Germinal center (tissue), 1 donor: ENCODE measurements at regions not wholly inside any gene's neighbourhood (a gene's known extent, or its start where the extent isn't known, plus 50 kb on each side); places are given as distances from the start of the nearest gene placed in this dataset.
"Not testable (repeated sequence)": the region's sequence is repeated elsewhere in the genome, so short reads cannot be mapped to it uniquely, and the experiment has no call there.

Experiments used
- DNase-seq: peaks from one replicate; pipeline ENCODE4 v3.0.0; 2012; ENCODE audit warnings: mixed read lengths, low spot score

GRCh38 chr16:31975826-31976419 lies 102.3 kb downstream of the ZNF267 start:
- DNase-seq: not testable (repeated sequence)

- DNase-seq: not testable (repeated sequence)
Observed at GRCh38 chr16:31978463-31978862, 104.9 kb downstream of the ZNF267 start.

GRCh38 chr16:31981739-31982138 lies 108.1 kb downstream of the ZNF267 start:
- DNase-seq: not testable (repeated sequence)

GRCh38 chr16:31982986-31983385 lies 109.4 kb downstream of the ZNF267 start:
- DNase-seq: not testable (repeated sequence)

GRCh38 chr16:31983666-31984065 lies 110.1 kb downstream of the ZNF267 start:
- not testable (repeated sequence) for DNase-seq

- DNase-seq: not testable (repeated sequence)
Observed at GRCh38 chr16:31986895-31987294, 113.3 kb downstream of the ZNF267 start.

GRCh38 chr16:31988595-31989581 lies 115.3 kb downstream of the ZNF267 start:
- not testable (repeated sequence) for DNase-seq

- not testable (repeated sequence) for DNase-seq
Observed at GRCh38 chr16:31990261-31990660, 116.7 kb downstream of the ZNF267 start.

GRCh38 chr16:31990980-31991379 lies 117.4 kb downstream of the ZNF267 start:
- not testable (repeated sequence) for DNase-seq

- not testable (repeated sequence) for DNase-seq
Observed at GRCh38 chr16:31996325-31996724, 122.7 kb downstream of the ZNF267 start.

- DNase-seq: not testable (repeated sequence)
Observed at GRCh38 chr16:32002496-32002895, 128.9 kb downstream of the ZNF267 start.

GRCh38 chr16:32003819-32004218 lies 130.2 kb downstream of the ZNF267 start:
- not testable (repeated sequence) for DNase-seq

GRCh38 chr16:32038783-32039496 lies 165.3 kb downstream of the ZNF267 start:
- DNase-seq: not testable (repeated sequence)

- not testable (repeated sequence) for DNase-seq
Observed at GRCh38 chr16:32039919-32040318, 166.3 kb downstream of the ZNF267 start.

- not testable (repeated sequence) for DNase-seq
Observed at GRCh38 chr16:32066016-32066651, 187.0 kb upstream of the TP53TG3D start.

- DNase-seq: not testable (repeated sequence)
Observed at GRCh38 chr16:32071586-32071985, 181.5 kb upstream of the TP53TG3D start.

- DNase-seq: not testable (repeated sequence)
Observed at GRCh38 chr16:32083891-32084290, 169.2 kb upstream of the TP53TG3D start.

- not testable (repeated sequence) for DNase-seq
Observed at GRCh38 chr16:32084656-32085401, 168.3 kb upstream of the TP53TG3D start.

GRCh38 chr16:32085438-32086141 lies 167.5 kb upstream of the TP53TG3D start:
- peak; percentile 1 for DNase-seq

- DNase-seq: peak; percentile 0
Observed at GRCh38 chr16:32115562-32115961, 137.5 kb upstream of the TP53TG3D start.
